Ishikawa (cell line): ENCODE measurements at regions not wholly inside any gene's neighbourhood (a gene's known extent, or its start where the extent isn't known, plus 50 kb on each side); places are given as distances from the start of the nearest gene placed in this dataset.

Experiments used
- CEBPB ChIP-seq: IDR thresholded peaks from 2 replicates; pipeline ENCODE4 v1.6.1; 2012
- FOXM1 ChIP-seq: IDR thresholded peaks from 2 replicates; pipeline ENCODE4 v1.6.1; 2012; ENCODE audit warnings: low read depth, borderline replicate concordance
- RAD21 ChIP-seq: IDR thresholded peaks from 2 replicates; pipeline ENCODE4 v1.6.1; 2012; ENCODE audit warnings: low read depth
- TEAD4 ChIP-seq: IDR thresholded peaks from 2 replicates; pipeline ENCODE4 v1.6.1; 2012
- ZBTB7A ChIP-seq: IDR thresholded peaks from 2 replicates; pipeline ENCODE4 v1.6.1; 2012; ENCODE audit warnings: low read depth

DNA sequence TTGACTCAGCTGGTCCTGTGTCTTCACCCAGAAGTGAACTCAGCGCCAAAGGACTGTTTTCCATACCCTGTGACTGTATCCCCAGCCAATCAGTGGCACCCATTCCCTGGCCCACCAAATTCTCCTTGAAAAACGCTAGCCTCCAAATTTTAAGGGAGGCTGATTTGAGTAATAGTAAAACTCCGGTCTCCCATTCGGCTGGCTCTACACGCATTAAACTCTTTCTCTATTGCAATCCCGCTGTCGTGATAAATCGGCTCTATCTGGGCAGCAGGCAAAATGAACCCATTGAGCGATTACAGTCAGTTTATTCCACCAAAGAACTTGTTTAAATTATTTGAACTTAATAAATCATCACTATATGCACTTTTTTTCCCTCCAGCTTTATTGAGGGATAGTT lies 55.9 kb upstream of the PPP1R26 start:
- no peak for TF ChIP-seq ZBTB7A
- TF ChIP-seq FOXM1, result no peak
- no peak for TF ChIP-seq CEBPB
- no peak for TF ChIP-seq RAD21
- no peak for TF ChIP-seq TEAD4
